GM04504 (cell line): ENCODE measurements at regions not wholly inside any gene's neighbourhood (a gene's known extent, or its start where the extent isn't known, plus 50 kb on each side); places are given as distances from the start of the nearest gene placed in this dataset.
"Not testable (repeated sequence)": the region's sequence is repeated elsewhere in the genome, so short reads cannot be mapped to it uniquely, and the experiment has no call there.

Experiments
- DNase-seq: peaks from one replicate; pipeline ENCODE4 v3.0.0-alpha.2; 2012; ENCODE audit warnings: low read depth

DNA sequence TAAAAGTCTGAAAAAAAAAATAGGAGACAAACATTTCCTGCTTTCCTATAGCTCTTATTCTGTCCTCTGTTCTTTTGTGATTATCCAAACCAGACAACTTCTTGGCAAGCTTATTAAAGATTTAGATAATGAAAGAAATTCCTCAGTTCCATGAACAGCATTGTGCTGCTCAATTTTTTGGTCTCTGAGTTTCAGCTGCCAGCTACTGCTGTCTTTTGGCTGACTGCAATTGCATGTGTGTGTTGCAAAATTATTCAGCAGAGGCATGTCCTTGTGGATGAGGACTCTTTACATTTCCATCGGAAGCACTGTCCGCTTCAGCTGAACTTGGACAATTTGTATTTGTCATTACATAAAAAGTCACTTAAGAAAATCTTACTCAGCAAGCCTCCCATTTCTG lies 397.3 kb upstream of the RASGRP1 start:
- DNase-seq, result no peak

DNA sequence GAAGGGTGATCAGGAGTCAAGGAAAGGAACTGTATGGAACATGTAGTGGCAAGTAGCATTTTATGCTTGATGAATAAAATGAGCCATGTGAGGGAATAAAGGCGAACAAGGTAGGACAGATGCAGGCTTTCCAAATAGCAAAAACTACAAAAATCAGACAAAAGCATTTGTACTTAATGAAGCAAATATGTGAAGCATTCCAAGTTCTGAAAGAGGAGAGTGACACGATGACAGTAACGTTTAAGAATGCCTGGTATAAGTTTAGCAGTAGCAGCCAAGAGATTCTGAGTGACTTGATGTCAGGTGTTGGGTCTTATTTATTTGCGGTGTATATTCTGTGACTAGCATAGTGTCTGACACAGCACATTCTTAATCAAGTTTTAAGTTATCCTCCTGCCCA lies 408.2 kb upstream of the RASGRP1 start:
- no peak for DNase-seq

DNA sequence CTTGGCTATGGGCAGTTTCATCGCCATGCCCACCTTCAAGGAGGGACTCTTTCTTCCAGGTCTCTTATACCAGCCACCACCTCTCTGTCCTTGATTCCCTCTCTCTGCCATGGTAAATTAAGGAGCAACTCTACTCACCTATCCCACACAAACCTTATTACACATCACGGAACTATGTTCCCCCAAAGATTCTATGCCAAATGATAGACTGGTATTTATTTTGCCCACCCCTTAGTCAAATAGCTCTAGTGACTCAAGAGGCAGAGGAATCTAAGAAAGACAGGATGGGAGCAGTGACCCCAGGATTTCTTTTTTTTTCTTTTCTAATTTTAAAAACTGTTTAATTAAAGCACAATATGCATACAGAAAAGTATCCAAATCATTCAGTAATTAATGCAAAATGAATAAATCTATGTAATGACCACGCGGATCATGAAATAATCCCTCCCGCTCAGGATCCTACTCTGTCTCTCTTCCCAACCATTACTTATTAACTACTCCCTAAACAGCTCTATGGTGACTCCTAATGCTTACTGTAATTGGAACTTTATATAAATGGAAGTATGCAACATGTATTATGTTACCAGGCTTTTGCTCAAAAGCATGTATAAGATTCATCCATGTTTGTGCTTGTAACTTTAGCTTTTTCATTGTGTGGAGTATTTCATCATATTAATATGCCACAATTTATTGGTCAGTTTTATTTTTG lies 410.8 kb upstream of the RASGRP1 start:
- DNase-seq, result no peak

DNA sequence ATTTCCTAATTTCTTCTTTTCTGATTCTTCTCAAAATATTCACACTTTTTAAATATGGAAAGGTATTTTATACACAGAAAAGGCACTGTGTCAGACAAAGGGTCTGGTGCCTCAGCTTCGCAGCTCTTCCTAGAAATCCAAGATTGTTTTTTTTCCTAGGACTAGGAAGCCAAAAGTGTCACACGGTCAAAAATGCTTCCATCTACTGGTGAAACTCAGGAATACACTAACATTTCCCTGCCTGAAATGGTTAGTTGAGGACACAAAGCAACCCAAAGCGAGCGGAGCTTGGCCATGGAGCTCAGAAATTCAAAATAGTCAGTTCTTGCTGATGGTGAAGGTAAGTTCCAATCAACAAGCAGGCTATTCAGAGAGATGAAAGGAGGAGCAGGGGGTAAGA lies 426.5 kb upstream of the RASGRP1 start:
- no peak for DNase-seq

DNA sequence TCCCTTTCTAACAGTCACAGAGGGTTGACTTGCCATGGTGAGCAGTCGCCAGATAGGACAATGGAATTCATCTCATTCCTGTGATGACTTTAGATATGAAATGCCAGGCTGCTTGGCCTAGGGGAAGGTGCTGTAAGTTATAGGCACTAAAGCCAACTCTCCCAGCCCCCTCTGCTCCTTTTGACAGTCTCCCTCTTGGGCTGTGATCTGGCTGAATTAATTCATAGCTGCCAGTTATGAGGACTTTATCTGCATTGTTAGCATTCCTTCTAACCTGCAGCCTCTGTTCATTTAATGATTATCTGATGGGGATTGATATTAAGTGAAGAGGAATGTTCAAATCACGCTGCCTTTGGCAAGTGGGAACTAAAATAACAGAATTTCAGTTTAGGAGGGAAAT lies 427.1 kb upstream of the RASGRP1 start:
- DNase-seq, result no peak

DNA sequence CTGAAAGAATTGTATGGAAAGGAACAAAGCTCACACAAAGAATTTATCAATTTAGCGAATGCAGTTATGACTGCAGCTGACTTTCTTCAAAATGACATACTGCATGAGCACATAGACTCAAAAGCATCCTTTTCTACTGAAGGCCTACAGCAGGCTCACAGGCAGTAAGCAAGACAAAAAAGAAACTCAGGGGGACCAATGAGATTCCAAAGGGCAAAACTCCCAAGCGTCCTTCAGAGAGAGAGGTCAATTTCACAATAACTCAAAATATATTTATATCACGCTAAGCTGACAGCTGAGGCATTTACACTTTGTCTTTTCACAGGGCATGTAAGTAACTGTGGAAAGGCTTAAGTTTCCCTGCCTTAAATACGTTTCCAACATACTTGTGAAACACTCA lies 427.9 kb upstream of the RASGRP1 start:
- DNase-seq, result no peak

DNA sequence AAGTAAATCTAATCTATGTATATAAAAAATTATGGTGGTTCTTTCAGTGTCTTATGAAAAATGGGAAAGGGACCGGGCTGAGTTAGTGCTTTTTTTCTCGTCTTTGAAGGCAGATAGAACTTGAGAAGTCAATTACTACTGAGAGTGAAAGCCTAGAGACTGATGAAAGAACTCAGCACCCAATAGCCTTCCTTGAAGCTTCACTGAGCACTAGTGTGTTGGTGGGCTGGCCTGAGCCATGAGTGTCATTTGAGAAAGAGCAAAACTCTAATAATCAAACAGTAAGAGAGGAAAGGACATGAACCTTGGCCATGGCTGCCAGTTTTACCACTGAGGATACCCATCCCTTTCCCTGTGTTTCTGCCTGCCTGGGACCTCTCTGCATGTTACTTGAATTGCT lies 428.3 kb upstream of the RASGRP1 start:
- no peak for DNase-seq

DNA sequence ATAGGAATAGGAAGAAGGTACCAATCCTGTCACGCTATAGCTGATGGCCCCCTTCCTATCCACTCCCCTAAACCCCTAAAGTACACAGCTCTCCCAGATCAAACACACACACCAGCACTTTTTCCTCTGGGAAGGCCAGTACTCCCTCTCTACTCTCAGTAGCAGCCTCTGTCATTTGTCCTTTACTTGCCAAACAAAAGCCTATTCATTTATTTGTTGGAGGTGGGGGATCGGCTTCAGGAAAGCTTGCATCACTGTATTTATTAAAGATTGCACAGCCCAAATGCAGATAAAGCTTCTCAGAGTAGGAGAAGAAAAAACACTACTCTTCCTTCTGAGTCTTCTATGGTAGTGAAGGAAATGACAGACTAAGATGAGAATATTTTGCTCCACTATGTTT lies 429.7 kb upstream of the RASGRP1 start:
- DNase-seq, result no peak

DNA sequence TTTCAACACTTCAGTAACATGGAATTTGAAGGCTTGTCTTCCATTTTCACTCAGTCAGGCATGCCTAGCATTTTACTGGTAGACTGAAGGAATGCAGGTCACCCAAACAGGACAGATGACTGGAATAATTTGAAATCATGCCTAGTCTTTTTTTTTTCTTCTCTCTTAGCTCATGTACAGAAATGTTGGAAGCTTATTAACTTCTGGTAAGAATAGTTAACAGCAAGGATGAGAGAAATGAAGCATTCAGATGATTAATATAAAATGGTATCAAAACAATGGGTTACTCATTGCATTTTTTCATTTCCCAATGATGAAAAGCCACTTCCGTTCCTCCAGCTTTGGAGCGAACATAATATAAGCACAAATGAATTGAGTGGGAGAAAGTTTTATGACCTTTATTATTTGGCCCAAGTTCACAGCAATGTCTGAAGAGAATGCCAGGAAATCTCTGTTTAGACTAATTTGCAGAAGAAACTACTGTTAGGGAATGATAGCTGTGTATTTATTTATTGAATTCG lies 431.6 kb upstream of the RASGRP1 start:
- peak; percentile 94 for DNase-seq

DNA sequence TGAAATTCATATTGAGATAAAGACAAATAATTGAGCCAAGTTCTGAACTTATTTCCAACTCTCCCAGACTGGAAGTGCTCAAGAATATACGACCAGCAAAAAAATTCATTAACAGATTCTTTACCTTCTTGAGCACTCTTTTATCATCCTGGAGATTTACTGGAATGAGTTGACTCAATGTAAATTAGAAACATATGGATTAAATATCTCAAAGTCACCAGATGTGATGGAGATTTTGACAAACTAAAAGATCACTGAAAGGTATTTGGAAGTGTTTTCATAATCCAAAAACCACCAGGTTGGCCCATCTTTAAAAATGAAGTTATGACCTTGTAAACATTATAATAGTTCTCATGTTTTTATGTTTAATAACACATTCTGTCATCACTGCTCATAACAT lies 433.2 kb upstream of the RASGRP1 start:
- peak; percentile 28 for DNase-seq

DNA sequence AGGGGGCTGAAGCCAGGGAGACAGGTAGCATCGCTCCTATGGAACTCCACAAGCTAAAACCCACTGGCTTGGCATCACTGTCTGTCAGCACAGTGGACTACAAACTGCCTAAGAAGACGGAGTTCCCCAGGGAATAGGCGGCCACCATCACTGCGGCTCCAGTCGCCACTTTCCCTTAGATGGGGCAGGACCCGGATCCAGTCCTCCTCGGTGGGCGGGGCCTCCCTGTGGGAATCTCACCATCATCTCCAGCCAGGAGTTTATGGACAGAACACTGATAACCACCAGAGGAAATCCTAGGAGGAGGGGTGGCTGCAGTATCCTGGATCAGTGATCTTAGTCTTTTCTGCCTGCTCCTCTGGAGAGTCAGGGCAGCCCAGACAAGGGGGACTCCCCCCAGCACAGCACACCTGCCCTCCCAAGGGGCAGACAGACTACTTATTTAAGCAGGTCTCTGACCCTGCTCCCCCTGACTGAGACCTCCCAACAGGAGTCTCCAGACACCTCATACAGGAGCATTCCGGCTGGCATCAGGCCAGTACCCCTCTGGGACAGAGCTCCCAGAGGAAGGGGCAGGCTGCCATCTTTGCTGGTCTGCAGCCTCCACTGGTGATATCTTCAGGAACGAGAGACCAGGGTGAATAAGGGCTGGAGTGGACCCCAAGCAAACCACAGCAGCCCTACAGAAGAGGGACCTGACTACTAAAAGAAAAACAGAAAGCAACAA lies 435.6 kb upstream of the RASGRP1 start:
- DNase-seq, result no peak

DNA sequence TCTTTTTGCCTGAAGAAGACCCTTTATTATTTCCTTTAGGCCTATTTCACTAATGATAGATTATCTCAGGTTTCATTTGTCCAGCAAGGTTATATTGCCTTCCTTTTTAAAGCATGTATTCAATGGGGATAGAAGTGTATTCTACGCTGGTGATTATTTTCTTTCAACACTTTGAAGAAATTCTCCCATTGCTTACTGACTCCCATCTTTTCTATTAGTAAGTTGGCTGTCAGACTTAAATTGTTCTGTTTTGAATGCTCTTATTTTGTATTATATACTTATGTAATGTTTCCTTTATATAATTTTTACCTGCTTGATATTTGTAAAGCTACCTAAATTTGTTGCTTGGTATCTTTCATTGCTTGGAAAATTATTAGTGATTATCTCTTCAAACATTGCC lies 445.1 kb upstream of the RASGRP1 start:
- DNase-seq, result no peak

DNA sequence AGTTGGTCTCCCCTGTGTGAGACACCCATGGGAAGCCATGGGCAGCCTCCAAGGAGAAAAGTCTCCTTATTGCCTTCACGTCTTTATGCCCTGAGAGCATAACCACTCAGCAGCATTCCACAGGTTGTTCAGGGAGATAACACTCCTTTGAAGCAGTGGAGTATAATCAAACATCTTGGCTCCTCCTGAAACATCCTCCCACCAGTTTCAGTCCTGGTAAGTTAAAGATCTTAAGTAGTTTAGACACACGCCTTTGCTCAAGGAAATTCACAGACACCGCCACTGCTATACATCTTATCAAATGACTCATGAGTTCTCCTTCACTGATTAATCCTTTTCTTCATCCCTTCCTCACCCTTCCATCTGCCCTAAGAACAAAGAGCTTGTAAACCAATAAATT lies 446.5 kb upstream of the RASGRP1 start:
- not testable (repeated sequence) for DNase-seq

DNA sequence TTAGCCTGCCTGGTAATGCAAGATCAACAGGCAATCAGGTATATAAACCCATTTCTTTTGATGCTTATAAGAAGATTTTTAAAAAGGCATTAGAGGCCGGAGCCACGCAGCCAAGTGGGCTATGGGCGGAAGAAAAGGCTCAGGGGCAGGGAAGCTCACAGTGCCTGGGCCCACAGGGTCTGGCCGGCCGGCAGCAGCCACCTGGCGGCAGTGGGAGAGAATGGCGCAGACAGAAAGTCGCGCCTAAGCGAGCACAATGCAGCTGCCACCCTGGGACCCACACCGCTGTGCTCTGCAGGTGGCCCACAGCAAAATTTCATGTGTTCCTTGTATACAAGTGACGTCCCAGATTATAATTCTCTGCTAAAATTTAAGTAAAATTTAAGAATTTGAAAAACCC lies 448.6 kb upstream of the RASGRP1 start:
- DNase-seq, result no peak

DNA sequence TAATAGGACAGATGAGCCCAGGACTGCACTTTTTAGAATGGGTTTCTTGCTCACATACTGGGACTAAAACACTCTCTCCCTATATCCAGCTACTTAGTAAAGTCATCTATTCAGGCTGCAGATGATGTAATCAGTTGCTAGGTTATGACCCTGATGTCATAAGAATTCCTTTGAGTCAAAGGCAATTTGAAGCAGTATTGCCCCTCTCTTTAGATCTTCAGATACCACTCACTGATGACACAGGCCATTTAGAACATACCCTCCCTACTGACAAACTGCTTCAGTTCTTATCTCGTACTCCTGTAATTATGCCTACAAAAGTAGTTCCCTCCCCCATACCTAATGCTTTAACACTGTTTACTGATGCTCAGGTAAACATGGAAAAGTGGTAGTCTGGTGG lies 450.1 kb upstream of the RASGRP1 start:
- DNase-seq, result no peak

DNA sequence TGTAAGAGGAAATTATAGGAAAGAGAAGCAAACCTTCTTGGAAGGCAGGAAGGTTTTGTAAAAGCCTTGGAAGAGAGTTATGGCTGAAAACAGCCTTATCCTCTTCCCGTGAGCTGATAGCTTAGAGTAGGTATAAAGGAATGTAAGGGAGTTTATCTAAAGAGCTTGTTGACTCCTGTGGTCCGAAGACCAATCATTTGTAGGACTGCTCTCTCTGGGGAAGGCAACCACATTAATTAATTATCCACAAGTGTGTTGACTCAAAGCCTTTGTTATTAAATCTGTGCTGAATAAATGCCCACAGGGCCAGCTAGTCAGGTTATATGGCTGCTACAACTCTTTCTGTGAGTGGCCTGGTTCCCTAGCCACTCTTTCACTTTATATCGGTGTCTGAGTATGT lies 452.1 kb upstream of the RASGRP1 start:
- no peak for DNase-seq

DNA sequence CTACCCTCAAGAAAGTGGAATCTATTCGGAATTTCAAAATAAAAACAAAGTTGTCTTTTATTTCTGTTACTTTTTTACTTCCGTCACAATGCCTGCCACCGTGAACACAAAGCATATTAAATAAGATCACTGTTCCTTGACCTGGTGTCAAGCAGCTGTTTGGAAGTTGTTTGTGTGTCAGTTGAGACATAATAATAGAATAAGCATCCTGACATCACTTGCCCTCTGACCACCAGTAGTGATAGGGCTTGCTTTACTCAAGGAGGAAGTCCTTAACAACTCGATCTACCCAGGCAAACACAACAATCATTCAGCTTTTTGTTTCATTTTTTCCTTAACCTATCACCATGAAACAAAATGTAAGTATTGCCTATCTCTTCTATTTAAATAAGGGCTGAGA lies 454.4 kb upstream of the RASGRP1 start:
- DNase-seq, result no peak

DNA sequence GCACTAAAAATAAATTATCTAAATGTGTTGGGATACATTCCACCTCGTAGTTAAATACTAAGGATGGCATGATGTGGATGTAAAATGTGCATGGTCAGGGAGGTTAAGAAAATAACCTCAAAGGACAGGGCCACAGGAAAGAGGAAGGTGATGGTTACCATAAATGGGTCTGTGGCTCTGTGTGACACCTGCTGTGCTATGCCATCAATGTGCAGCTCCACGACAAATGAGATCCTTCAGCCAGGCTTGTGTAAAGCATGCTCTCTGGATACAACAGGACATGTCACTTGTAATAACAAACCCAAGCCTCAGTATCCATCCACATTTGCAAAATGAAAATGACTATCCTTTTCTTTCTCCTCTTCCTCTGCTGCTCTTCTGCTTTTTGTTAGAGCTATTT lies 456.7 kb upstream of the RASGRP1 start:
- DNase-seq, result no peak

DNA sequence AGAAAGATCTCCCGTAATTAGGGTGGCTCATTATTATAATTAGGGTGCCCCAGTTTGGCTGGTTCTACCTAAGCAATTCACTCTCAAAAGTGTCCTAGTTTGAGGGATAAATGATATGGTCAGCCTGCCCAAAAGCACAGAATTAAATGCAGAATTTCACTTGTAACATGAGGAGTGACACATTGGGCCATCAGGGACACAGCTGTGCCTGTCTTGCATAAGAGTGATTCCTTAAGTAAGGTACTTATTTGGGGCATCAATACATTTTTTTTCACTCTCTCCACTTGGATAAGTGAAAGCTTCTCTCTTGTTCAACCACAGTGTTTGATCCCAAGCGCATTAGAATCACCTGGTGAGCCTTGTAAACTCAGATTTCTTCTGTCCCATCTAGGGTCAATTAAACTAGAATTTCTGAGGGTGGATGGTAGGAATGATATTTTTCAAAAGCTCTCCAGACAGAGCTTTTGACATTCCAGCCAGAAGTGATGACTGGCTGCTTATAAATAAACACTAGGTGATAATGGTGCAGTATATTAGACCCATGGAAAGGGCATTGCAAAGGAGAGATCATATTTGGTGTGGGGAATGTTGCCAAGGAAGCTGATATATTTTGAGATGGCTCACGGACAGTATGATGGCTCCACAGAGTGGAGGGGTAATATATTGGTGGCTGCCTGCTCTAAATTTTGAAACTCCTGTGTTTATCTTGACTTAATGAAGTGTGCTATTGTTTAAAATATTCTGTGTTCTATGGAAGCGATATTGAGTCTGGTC lies 458.1 kb upstream of the RASGRP1 start:
- DNase-seq, result no peak

DNA sequence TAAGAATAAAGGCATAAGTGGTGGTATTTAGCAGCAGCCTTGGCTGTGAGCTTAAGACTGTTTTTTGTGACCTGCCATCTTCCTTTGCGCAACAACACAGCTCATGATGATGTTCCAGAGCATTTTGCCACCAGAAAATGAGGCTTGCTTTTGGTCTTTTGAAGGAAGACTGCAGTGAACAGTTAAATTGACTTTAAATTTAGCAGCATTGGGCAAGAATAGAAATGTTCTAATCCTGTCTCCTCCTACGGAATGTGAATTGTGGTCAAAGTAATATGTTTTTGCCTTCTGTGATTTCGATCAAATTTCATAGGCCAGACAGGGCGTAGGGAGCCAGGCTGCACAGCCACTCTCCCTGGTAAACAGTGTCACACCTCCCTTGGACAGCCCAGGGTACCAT lies 460.7 kb upstream of the RASGRP1 start:
- no peak for DNase-seq

DNA sequence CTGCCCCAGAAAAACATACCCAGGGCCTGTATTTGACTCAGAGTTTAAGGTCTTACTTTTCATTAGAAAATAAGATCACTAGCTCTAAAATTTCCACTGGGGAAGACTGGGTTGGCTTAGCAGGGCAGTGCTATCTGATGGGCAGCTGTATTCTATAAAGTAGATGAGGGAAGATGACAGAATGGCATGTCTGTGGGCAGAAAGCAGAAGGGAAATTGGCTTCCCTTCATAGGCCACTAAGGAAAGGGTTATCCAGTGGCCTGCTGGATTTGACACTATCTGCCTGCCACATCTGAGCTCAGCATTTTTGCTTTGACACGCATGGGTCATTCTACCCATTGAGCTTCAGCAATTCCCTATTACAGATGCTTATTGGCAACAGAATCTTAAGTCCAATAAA lies 461.3 kb upstream of the RASGRP1 start:
- DNase-seq, result no peak

DNA sequence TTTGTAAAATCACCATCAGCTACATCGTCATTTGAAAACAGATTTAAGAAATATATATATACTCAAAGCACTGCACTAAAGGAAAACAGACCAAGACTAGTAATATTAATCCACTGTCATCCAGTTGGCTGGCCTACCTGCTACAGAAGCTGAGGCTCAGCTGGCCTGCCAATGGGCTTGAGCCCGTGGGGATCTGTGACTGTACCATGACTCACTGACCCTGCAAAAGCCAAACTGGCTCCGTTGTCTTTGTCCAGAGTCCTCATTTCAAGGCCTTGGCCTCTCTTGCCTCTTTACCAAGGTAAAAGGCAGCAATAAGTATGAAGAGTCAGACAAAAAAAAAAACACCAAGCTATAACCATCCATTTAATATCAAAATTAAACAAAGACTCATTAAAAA lies 463.5 kb upstream of the RASGRP1 start:
- DNase-seq, result no peak

DNA sequence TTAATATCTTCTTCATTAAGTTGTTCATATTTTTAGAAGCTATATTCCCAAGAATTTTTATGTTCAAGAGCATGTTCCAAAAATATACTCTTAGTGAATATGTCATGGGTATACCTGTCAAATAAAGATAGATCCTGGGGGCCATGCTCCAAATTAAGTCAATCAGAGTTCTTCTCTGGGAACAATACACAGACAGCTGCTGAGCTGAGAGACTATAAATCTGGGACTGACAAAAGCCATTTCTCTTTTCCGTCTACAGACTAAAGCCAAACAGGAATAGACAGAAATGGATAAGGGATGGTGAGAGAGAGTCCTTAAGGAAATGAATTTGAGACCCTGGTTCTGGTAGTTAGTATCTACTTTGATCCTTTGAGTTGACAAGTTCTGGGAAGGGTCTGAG lies 465.1 kb upstream of the RASGRP1 start:
- no peak for DNase-seq
